Effector memory CD8-positive, alpha-beta T cell (primary cell): ENCODE measurements at regions not wholly inside any gene's neighbourhood (a gene's known extent, or its start where the extent isn't known, plus 50 kb on each side); places are given as distances from the start of the nearest gene placed in this dataset.

Source experiments
- ATAC-seq: fragments of 150-1000 bp; cut with Tn5 transposase; replicated peaks from 2 replicates; pipeline ENCODE4 v1.10.0; 2021; ENCODE audit warnings: mild to moderate bottlenecking, moderate library complexity
- DNase-seq, 3 experiments: peaks; one replicate each; pipeline ENCODE4 v3.0.0; 2021
- H3K27ac Mint-ChIP-seq, 2 donors: one replicate each; pipeline ENCODE4 v1.8.0; 2022; ENCODE audit warnings: mild to moderate bottlenecking in 2 of 2, mixed read lengths in 2 of 2, moderate library complexity in 2 of 2
- H3K27me3 Mint-ChIP-seq, 2 donors: one replicate each; pipeline ENCODE4 v1.8.0; 2022; ENCODE audit warnings: mixed read lengths in 2 of 2
- H3K36me3 Mint-ChIP-seq: one replicate; pipeline ENCODE4 v1.8.0; 2022; ENCODE audit warnings: mild to moderate bottlenecking, moderate library complexity, mixed read lengths; ENCODE audit not compliant: insufficient read depth
- H3K4me1 Mint-ChIP-seq, 2 donors: one replicate each; pipeline ENCODE4 v1.8.0; 2022; ENCODE audit warnings: low read depth in 2 of 2, mixed read lengths in 2 of 2
- H3K4me3 Mint-ChIP-seq, 2 donors: one replicate each; pipeline ENCODE4 v1.8.0; 2022; ENCODE audit warnings: mild to moderate bottlenecking in 2 of 2, mixed read lengths in 2 of 2, moderate library complexity in 2 of 2
- H3K9me3 Mint-ChIP-seq, 2 donors: one replicate each; pipeline ENCODE4 v1.8.0; 2022; ENCODE audit warnings: mixed read lengths in 2 of 2

GRCh38 chr9:135242049-135242396 is 154.6 kb downstream of the OLFM1 start:
- H3K4me3 Mint-ChIP-seq = no peak overlapping the region
- H3K4me1 Mint-ChIP-seq = peaks cover 0 to 1% of the 10 kb centered on the region in 2 donors
- H3K27ac Mint-ChIP-seq = no peak overlapping the region
- no peaks in the 10 kb centered on the region for H3K9me3 Mint-ChIP-seq
- DNase-seq = no peak
- ATAC-seq = no peak
- H3K36me3 Mint-ChIP-seq = no peaks in the 10 kb centered on the region
- peaks cover 29 to 66% of the 10 kb centered on the region in 2 donors for H3K27me3 Mint-ChIP-seq

DNA sequence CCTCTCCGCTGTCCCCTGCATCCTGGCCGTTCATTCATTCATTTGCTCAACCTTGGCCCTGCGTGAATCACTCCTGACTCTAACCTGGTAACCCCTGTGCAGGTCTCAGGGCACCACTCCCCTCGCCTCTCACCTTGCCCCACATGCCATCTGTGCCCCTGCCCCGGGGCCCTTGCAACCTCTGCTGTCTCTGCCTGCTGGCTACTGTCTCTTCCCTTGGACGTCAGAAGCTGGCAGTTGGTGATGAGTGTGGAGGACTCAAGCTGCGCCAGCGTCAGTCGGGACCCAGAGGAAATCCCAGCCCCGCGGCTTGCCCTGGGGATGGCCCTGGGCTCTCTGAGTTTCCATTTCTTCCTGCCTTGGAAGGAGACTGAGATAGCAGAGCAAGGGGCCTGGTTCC is 154.9 kb downstream of the OLFM1 start:
- H3K4me1 Mint-ChIP-seq = peaks cover 0 to 1% of the 10 kb centered on the region in 2 donors
- DNase-seq = no peak
- H3K9me3 Mint-ChIP-seq = no peaks in the 10 kb centered on the region
- no peak for ATAC-seq
- no peak overlapping the region for H3K4me3 Mint-ChIP-seq
- peaks cover 33 to 70% of the 10 kb centered on the region in 2 donors for H3K27me3 Mint-ChIP-seq
- no peaks in the 10 kb centered on the region for H3K36me3 Mint-ChIP-seq
- no peak overlapping the region for H3K27ac Mint-ChIP-seq

- no peak overlapping the region for H3K4me3 Mint-ChIP-seq
- no peak for DNase-seq
- peaks cover 0 to 1% of the 10 kb centered on the region in 2 donors for H3K4me1 Mint-ChIP-seq
- H3K9me3 Mint-ChIP-seq = no peaks in the 10 kb centered on the region
- ATAC-seq = no peak
- H3K27me3 Mint-ChIP-seq = peaks cover 33 to 73% of the 10 kb centered on the region in 2 donors
- H3K36me3 Mint-ChIP-seq = no peaks in the 10 kb centered on the region
- H3K27ac Mint-ChIP-seq = no peak overlapping the region
Observed at GRCh38 chr9:135243201-135244190, 156.0 kb downstream of the OLFM1 start.

DNA sequence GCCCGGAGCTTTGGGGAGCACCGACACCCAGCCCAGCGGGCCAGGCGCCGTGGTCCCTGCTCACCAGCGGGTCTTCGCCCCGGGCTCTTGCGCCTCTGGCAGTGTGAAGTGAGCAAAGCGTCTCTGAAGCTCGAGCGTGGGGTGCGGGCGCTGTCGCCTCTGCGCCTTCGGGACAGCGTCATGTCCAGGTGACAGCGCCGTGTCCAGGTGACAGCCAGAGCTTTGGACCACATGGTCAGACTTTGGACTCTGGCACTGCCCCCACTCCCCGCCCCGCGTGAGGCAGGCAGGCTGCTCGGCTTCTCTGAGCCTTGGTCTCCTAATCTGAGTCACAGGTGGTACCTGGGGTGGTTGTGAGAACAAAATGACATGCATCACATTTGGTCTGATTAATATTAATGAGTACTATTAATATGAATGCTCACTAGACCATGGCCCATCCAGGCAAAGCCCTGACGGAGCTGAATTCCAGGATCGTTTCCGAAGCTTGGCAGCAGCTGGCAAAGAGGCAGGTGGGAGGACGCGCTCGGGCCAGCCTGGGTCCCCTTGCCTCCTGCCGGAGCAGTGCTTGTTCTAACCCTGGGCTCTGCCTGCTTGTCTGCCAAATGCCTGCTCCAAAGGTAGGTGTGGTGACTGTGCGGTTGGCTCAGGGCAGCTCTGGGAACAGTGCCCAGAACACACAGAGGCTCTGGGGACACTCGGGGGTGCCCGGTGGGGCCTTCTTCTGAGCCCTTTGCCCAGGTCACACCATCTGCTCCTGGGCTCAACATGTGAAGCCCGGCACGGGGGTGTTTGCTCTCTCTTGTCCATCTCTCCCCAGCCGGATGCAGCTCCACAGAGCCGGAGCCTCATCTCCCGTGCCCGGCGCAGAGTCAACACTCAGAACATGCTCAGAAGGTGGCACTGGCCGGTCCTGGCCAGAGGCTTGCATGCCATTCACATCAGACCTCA is 157.1 kb downstream of the OLFM1 start:
- DNase-seq = no peak
- Mint-ChIP-seq H3K36me3 (no peaks in the 10 kb centered on the region), H3K27ac (no peak overlapping the region), H3K4me1 (peaks cover 0 to 1% of the 10 kb centered on the region in 2 donors), H3K9me3 (no peaks in the 10 kb centered on the region), H3K27me3 (peaks cover 33 to 69% of the 10 kb centered on the region in 2 donors), H3K4me3 (no peak overlapping the region)
- no peak for ATAC-seq

- H3K27me3 Mint-ChIP-seq = peaks cover 33 to 62% of the 10 kb centered on the region in 2 donors
- no peak overlapping the region for H3K27ac Mint-ChIP-seq
- no peaks in the 10 kb centered on the region for H3K36me3 Mint-ChIP-seq
- H3K9me3 Mint-ChIP-seq = no peaks in the 10 kb centered on the region
- ATAC-seq (no peak), DNase-seq (no peak)
- H3K4me3 Mint-ChIP-seq = no peak overlapping the region
- peaks cover 0 to 1% of the 10 kb centered on the region in 2 donors for H3K4me1 Mint-ChIP-seq
Observed at GRCh38 chr9:135245482-135246247, 158.2 kb downstream of the OLFM1 start.

- Mint-ChIP-seq H3K27ac (no peak overlapping the region), H3K27me3 (peaks cover 33 to 54% of the 10 kb centered on the region in 2 donors), H3K4me1 (peaks cover 0 to 1% of the 10 kb centered on the region in 2 donors), H3K36me3 (no peaks in the 10 kb centered on the region), H3K9me3 (no peaks in the 10 kb centered on the region), H3K4me3 (no peak overlapping the region)
- ATAC-seq (no peak), DNase-seq (no peak)
Observed at GRCh38 chr9:135246248-135247205, 159.1 kb downstream of the OLFM1 start.

DNA sequence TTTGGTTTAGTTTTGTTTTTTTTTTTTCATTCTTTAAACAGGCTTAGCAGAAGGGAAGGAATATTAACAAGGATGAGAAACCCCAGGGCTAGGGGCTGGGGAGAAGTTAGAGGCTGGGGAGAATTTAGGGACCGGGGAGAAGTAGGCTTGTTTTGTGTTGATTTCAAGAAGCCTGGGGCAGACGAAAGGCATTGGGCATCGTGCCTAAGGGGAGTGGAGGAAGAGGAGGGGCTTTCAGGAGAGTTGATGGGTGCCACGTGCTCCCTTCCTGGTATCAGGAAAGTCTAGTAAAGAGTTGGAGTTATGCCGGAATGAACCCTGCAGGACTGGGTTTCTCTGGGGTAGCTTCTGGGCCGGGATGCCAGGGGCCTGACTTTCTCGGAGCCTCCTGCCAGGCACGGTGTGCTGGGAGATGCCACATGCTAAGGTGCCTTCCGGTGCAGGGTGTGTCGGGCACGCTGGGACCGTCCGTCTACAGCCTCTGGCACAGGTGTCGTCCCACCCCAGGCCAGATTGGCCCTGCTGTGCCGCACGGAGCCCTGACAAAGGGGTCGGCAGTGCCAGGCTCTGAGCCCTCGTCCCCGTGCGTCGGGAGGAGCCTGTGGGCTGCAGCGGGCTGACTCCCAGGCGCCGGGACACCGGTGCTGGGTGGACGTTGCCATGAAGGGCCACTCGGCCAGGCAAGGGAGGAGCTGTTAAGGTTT is 159.9 kb downstream of the OLFM1 start:
- peaks cover 0 to 1% of the 10 kb centered on the region in 2 donors for H3K4me1 Mint-ChIP-seq
- no peak overlapping the region for H3K4me3 Mint-ChIP-seq
- H3K27me3 Mint-ChIP-seq = peaks cover 28 to 54% of the 10 kb centered on the region in 2 donors
- ATAC-seq (no peak), DNase-seq (no peak)
- H3K36me3 Mint-ChIP-seq = no peaks in the 10 kb centered on the region
- H3K27ac Mint-ChIP-seq = no peak overlapping the region
- H3K9me3 Mint-ChIP-seq = no peaks in the 10 kb centered on the region

DNA sequence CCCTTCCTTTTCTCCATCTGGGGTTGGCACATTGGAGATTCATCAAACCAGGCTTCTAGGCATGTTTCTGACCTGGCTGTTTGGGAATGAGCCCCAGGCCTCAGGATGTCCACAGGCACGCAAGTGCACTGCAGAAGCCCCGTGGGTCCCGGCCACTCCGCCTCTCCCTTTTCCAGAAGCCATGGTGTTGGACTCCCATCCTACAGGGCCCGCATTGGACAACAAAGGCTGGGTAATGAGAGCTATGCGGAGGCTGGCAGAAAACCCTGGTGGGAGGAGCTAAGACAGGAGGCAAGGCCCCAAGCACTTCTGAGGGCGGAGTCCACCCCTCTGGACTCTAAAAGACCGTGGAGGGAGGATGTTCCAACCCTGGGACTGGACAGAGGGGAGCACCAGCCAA is 160.6 kb downstream of the OLFM1 start:
- H3K4me1 Mint-ChIP-seq = peaks cover 0 to 1% of the 10 kb centered on the region in 2 donors
- ATAC-seq (no peak), DNase-seq (no peak)
- no peaks in the 10 kb centered on the region for H3K36me3 Mint-ChIP-seq
- no peak overlapping the region for H3K27ac Mint-ChIP-seq
- no peak overlapping the region for H3K4me3 Mint-ChIP-seq
- no peaks in the 10 kb centered on the region for H3K9me3 Mint-ChIP-seq
- H3K27me3 Mint-ChIP-seq = peaks cover 26 to 54% of the 10 kb centered on the region in 2 donors

DNA sequence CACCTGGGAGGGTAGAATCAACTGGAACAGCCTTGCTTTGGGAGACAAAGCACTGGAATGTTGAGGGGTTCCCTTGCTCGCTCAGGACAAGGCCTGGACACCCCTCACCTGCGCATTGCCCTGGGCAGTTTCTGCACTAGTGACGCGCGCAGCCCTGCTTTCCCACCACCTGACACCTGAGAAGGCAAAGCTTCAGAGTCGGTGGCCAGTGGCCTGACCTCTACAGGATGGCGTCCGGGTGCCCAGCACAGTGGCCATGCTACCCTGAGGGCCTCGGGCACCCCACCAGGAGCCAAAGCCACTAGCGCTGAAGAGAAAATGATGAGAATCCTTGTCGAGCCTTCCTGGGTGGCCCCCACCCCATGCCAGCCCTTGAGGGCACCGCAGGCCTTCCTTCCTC is 161.3 kb downstream of the OLFM1 start:
- H3K4me1 Mint-ChIP-seq = peaks cover 0 to 1% of the 10 kb centered on the region in 2 donors
- no peaks in the 10 kb centered on the region for H3K36me3 Mint-ChIP-seq
- DNase-seq (no peak), ATAC-seq (no peak)
- no peaks in the 10 kb centered on the region for H3K9me3 Mint-ChIP-seq
- peaks cover 26 to 50% of the 10 kb centered on the region in 2 donors for H3K27me3 Mint-ChIP-seq
- no peak overlapping the region for H3K4me3 Mint-ChIP-seq
- no peak overlapping the region for H3K27ac Mint-ChIP-seq

- Mint-ChIP-seq H3K27ac (no peak overlapping the region), H3K36me3 (no peaks in the 10 kb centered on the region), H3K4me3 (no peak overlapping the region), H3K4me1 (peaks cover 0 to 1% of the 10 kb centered on the region in 2 donors), H3K27me3 (peaks cover 26 to 50% of the 10 kb centered on the region in 2 donors), H3K9me3 (no peaks in the 10 kb centered on the region)
- no peak for DNase-seq
- no peak for ATAC-seq
Observed at GRCh38 chr9:135249191-135249590, 161.7 kb downstream of the OLFM1 start.

GRCh38 chr9:135249711-135250110 is 162.2 kb downstream of the OLFM1 start:
- Mint-ChIP-seq H3K4me1 (peaks cover 0 to 1% of the 10 kb centered on the region in 2 donors), H3K36me3 (no peaks in the 10 kb centered on the region), H3K4me3 (no peak overlapping the region), H3K9me3 (no peaks in the 10 kb centered on the region), H3K27me3 (peaks cover 26 to 48% of the 10 kb centered on the region in 2 donors), H3K27ac (no peak overlapping the region)
- DNase-seq (no peak), ATAC-seq (no peak)
